ENCODE measurements at regions not wholly inside any gene's neighbourhood (a gene's known extent, or its start where the extent isn't known, plus 50 kb on each side); places are given as distances from the start of the nearest gene placed in this dataset.

GRCh38 chr2:19038071-19039015, 320.1 kb downstream of the OSR1 start:
- H3K27ac ChIP-seq: peak overlapping the region in 1 of 3 donors; percentile 24
- no peak overlapping the region for H3K4me3 ChIP-seq (replicated peaks in 1 of 3)
- H3K4me1 ChIP-seq: peaks cover under 1 to 7% of the 10 kb centered on the region in 2 donors
- no peaks in the 10 kb centered on the region for H3K36me3 ChIP-seq
- H3K9me3 ChIP-seq: no peaks in the 10 kb centered on the region
- no peak for DNase-seq
- no peak for TF ChIP-seq POLR2A (IDR thresholded peaks at IDR 0.05)
- TF ChIP-seq, protein P1, sequence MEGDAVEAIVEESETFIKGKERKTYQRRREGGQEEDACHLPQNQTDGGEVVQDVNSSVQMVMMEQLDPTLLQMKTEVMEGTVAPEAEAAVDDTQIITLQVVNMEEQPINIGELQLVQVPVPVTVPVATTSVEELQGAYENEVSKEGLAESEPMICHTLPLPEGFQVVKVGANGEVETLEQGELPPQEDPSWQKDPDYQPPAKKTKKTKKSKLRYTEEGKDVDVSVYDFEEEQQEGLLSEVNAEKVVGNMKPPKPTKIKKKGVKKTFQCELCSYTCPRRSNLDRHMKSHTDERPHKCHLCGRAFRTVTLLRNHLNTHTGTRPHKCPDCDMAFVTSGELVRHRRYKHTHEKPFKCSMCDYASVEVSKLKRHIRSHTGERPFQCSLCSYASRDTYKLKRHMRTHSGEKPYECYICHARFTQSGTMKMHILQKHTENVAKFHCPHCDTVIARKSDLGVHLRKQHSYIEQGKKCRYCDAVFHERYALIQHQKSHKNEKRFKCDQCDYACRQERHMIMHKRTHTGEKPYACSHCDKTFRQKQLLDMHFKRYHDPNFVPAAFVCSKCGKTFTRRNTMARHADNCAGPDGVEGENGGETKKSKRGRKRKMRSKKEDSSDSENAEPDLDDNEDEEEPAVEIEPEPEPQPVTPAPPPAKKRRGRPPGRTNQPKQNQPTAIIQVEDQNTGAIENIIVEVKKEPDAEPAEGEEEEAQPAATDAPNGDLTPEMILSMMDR (IDR thresholded peaks at IDR 0.05): no peak
- intact Hi-C loops (cut with DNase I): no loop called here
- H3K27me3 ChIP-seq: no peaks in the 10 kb centered on the region
- 42 to 53% methylated on average over 3 of the region's 3 CpGs for WGBS, 2 donors

GRCh38 chr2:19036091-19036490, 322.3 kb downstream of the OSR1 start:
- Histone ChIP-seq H3K27me3 (no peaks in the 10 kb centered on the region), H3K36me3 (no peaks in the 10 kb centered on the region), H3K4me3 (replicated peaks in 1 of 3) (no peak overlapping the region), H3K27ac (no peak overlapping the region), H3K4me1 (peaks cover 0 to 7% of the 10 kb centered on the region in 2 donors), H3K9me3 (no peaks in the 10 kb centered on the region)
- TF ChIP-seq POLR2A (IDR thresholded peaks at IDR 0.05): no peak
- TF ChIP-seq, protein P1 (IDR thresholded peaks at IDR 0.05): no peak
- intact Hi-C loops (cut with DNase I): no loop called here
- no peak for DNase-seq

DNA sequence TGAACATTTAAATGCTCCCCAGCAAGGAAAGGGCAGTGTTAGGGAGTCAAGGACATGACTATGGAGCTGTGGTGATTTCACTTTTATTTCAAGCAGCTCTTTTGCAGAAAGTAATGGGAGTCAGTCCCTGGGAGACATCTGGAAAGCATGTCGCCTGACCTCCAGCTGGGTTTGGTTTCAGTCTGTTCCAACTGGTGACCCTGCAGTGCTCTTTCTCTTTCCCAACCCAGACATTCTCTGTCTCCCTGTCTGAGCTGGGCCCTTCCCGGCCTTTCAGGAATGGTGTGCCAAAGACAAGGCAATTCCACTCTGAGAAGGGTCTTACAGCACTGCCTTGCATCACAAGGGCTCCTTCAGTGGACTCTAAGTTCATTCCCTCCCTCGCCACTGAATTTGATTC, 323.2 kb downstream of the OSR1 start:
- no peak for TF ChIP-seq POLR2A (IDR thresholded peaks at IDR 0.05)
- TF ChIP-seq, protein P1 (IDR thresholded peaks at IDR 0.05): no peak
- H3K4me1 ChIP-seq: peaks cover 0 to 7% of the 10 kb centered on the region in 2 donors
- no peak overlapping the region for H3K4me3 ChIP-seq (replicated peaks in 1 of 3)
- DNase-seq: no peak
- no peak overlapping the region for H3K27ac ChIP-seq
- intact Hi-C loops (cut with DNase I): no loop called here
- 77 to 86% methylated on average over 3 of the region's 3 CpGs for WGBS, 2 donors
- no peaks in the 10 kb centered on the region for H3K36me3 ChIP-seq
- H3K9me3 ChIP-seq: no peaks in the 10 kb centered on the region
- no peaks in the 10 kb centered on the region for H3K27me3 ChIP-seq

GRCh38 chr2:19033240-19033639, 325.2 kb downstream of the OSR1 start:
- Histone ChIP-seq H3K9me3 (no peaks in the 10 kb centered on the region), H3K27ac (no peak overlapping the region), H3K4me3 (replicated peaks in 1 of 3) (no peak overlapping the region), H3K27me3 (no peaks in the 10 kb centered on the region), H3K36me3 (no peaks in the 10 kb centered on the region), H3K4me1 (peaks cover 0 to 5% of the 10 kb centered on the region in 2 donors)
- TF ChIP-seq, protein P1 (IDR thresholded peaks at IDR 0.05): no peak
- TF ChIP-seq POLR2A (IDR thresholded peaks at IDR 0.05): no peak
- 31% methylated on average over 3 of the region's 3 CpGs for WGBS, 2 donors
- DNase-seq: peak; percentile 13 to 21
- intact Hi-C loops (cut with DNase I): no loop called here

GRCh38 chr2:19031642-19032041, 326.8 kb downstream of the OSR1 start:
- H3K36me3 ChIP-seq: no peaks in the 10 kb centered on the region
- DNase-seq: no peak
- H3K4me3 ChIP-seq (replicated peaks in 1 of 3): no peak overlapping the region
- TF ChIP-seq POLR2A (IDR thresholded peaks at IDR 0.05): no peak
- TF ChIP-seq, protein P1 (IDR thresholded peaks at IDR 0.05): no peak
- H3K9me3 ChIP-seq: no peaks in the 10 kb centered on the region
- intact Hi-C loops (cut with DNase I): no loop called here
- no peaks in the 10 kb centered on the region for H3K27me3 ChIP-seq
- H3K4me1 ChIP-seq: no peaks in the 10 kb centered on the region
- WGBS, 2 donors: 84 to 94% methylated on average over 1 of the region's 1 CpG
- H3K27ac ChIP-seq: no peak overlapping the region

Data from thyroid gland (tissue), 4 donors.